GM20431 (cell line): ENCODE measurements at regions not wholly inside any gene's neighbourhood (a gene's known extent, or its start where the extent isn't known, plus 50 kb on each side); places are given as distances from the start of the nearest gene placed in this dataset.
"Not testable (repeated sequence)": the region's sequence is repeated elsewhere in the genome, so short reads cannot be mapped to it uniquely, and the experiment has no call there.

ENCODE experiments used
- in situ Hi-C: fragments of 300-500 bp; cut with MseI, MboI; formaldehyde crosslinking; loops from one replicate; pipeline ENCODE4 v1.15.0; 2020; ENCODE audit warnings: low sequenced_read_pairs; ENCODE audit not compliant: unreplicated experiment

DNA sequence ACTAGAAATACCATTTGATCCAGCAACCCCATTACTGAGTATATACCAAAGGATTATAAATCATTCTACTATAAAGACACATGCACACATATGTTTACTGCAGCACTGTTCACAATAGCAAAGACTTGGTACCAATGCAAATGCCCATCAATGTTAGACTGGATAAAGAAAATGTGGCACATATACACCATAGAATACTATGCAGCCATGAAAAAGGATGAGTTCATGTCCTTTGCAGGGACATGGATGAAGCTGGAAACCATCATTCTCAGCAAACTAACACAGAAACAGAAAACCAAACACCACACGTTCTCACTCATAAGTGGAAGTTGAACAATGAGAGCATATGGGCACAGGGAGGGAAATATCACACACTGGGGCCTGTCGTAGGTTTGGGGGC is 106.0 kb downstream of the SPATA18 start:
- in situ Hi-C loops = not testable (repeated sequence)

DNA sequence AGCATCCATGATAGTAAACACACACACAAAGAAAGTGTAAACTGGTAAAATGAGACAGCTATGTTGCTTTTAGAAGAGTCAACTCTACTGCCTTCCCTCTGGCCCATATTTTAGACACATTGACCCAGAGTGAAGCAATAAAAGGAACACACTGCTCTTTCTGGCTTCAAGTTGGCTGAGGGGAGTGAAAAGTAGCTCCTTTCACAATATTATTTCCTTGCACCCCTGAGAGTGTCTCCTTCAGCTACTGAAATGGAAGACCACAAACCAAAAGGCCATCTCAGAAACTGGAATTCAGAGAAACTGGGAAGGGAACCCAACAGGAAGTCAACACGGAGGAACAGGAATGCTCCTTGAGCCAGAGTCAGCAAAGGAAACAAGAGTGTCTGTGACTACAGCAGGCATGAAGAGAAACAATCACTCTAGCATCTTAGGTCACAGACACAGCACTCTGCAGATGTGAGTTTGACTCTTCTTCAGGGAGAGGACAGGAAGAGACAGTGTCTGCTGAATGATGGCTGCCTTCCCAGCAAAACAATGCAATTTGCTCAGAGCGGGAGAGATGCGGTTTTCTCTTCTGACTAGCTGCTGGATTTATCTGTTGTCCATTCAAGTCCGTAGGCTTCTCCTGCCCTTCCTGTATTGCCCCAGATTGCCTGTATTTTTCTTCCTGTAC is 106.7 kb downstream of the SPATA18 start:
- in situ Hi-C loops = no loop called here

- in situ Hi-C loops = no loop called here
Measured at GRCh38 chr4:52160859-52161258, 109.8 kb downstream of the SPATA18 start.

- in situ Hi-C loops = no loop called here
Measured at GRCh38 chr4:52164116-52164515, 113.0 kb downstream of the SPATA18 start.

GRCh38 chr4:52172166-52172565 is 121.1 kb downstream of the SPATA18 start:
- in situ Hi-C loops = no loop called here

DNA sequence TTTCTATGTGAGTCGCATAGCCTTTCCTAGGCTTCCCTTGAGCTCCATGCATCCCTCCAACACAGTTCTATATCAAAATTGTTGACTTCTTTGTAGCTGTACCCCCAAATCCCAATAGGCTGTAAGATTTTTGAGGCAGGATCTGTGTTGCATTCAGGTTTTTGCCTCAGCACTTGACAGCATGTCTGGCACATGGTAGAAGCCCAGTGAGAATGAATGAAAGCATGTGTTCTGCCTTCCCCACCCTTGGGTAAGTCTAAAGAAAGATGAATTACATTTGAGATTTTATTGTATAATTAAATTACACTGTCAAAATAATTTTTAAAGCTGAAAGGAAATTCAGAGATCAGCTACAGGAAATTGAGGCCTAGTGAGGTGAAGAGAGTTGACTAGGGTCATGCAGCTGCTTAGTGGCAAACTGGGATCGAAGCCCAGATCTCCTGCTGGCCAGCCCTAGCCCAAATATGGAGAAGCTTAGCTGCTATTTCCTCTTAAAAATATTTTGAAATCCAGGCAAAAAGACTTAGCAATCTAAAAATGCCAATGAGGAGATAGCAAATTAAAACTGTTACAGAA is 122.5 kb downstream of the SPATA18 start:
- in situ Hi-C loops = no loop called here

DNA sequence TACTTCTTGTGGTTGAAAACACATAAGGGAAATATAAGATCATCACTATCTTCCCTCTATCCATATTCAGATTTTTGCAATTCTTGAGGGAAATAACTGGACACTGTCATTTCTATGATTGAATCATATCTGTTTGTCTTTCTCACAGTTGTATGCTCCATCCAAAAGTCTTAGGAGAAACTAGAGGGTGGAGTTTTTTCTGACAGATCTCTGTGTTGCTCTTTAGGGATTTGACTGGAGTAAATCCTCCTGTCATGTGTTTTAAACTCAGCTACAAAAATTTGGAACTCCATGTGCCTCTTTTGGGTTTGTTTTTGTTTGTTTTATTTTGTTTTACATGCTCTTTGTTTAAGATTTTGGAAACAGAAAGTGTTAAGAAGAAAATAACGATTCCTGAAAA is 136.5 kb downstream of the SPATA18 start:
- in situ Hi-C loops = no loop called here

- in situ Hi-C loops = no loop called here
Measured at GRCh38 chr4:52192001-52192400, 140.9 kb downstream of the SPATA18 start.

DNA sequence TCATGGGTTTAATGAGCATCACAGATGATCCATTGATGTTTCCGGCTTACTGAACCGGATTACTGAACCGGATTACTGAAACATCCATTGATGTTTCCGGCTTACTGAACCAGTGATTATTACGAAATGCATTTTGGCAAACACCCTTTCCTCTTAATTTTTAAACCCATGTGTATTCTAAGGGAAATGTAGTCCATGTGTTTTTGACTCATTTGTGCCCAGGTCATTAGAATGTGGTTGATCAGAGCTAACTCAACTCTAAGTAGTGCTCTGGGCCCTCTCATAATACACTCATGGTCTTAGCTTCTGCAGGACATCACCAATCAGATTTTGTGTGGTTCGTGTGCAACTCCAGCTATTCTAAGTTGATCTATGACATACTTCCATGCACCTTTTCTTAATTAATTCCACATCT is 141.6 kb downstream of the SPATA18 start:
- in situ Hi-C loops = no loop called here

- in situ Hi-C loops = no loop called here
Measured at GRCh38 chr4:52195869-52196268, 144.8 kb downstream of the SPATA18 start.

GRCh38 chr4:52196606-52197130 is 145.6 kb downstream of the SPATA18 start:
- in situ Hi-C loops = no loop called here

- in situ Hi-C loops = no loop called here
Measured at GRCh38 chr4:52197306-52197705, 146.2 kb downstream of the SPATA18 start.

GRCh38 chr4:52198294-52198693 is 147.2 kb downstream of the SPATA18 start:
- in situ Hi-C loops = no loop called here

DNA sequence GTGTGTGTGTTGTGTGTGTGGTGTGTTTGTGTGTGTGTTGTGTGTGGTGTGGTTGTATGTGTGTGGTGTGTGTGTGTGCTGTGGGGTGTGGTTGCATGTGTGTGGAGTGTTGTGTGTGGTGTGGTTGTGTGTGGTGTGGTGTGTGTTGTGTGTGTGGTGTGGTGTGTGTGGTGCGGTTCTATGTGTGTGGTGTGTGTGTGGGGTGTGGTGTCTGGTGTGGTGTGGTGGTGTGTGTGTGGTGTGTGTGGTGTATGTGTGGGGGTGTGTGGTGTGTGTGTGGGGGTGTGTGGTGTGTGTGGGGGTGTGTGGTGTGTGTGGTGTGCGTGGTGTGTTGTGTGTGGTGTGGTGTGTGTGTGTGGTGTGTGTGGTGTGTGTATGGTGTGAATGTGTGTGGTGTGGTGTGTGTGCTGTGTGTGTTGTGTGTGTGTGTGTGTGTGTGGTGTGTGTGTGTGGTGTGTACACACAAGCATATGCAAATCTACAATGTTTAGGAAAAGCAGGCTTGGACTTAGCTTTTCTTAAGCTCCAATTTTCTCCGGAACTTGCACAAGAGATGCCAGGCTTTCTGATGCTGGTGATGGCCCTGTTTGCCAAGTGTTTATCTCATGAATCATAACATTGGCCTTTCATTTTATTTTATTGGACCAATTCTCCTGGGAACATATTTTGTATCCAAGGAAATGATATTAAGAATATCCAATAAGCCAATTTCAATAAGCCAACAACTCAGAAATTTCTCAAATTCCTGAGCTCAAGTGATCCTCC is 148.7 kb downstream of the SPATA18 start:
- in situ Hi-C loops = no loop called here

DNA sequence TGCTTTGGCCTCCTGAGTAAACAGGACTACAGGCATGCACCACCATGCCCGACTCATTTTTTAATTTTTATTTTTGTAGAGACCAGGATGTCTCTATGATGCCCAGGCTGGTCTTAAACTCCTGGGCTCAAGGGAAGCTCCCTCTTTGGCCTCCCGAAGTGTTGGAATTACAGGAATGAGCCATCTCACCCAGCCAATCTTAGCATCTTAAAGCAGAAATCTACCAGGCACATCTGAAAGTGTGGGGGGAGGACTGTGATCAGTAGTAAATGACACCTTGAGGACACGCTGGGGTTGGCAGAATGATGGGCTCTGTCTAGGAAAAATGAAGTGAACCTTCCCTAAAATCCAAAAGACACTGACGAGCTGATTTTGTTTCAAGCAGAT is 149.2 kb downstream of the SPATA18 start:
- in situ Hi-C loops = no loop called here

GRCh38 chr4:52201715-52202114 is 150.6 kb downstream of the SPATA18 start:
- in situ Hi-C loops = no loop called here

DNA sequence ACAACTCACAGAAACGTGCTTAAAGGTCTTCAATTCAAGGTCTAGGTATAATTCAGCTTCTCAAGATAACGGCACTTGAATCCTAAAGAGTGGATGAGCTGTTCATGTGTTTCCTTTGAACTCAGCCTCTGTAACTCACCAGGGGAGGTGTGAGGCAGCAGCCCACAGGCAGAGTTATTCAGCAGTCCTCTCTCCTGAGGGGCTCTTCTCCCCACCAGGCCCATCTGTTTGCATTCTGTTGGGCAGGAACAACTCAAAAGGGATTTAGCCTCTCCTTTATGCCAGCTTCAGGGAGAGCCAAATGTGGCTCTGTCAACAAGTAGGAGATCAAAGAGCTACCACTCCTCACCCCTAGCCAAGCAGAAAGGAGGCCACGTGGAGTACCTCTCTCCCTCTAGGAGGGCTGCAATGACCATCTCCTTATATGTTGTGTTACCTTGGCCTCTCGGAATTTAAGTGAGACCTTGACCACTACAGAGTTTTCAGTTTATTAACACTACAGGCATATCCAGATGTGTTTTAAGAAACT is 151.2 kb downstream of the SPATA18 start:
- in situ Hi-C loops = no loop called here

GRCh38 chr4:52202931-52203330 is 151.8 kb downstream of the SPATA18 start:
- in situ Hi-C loops = no loop called here

DNA sequence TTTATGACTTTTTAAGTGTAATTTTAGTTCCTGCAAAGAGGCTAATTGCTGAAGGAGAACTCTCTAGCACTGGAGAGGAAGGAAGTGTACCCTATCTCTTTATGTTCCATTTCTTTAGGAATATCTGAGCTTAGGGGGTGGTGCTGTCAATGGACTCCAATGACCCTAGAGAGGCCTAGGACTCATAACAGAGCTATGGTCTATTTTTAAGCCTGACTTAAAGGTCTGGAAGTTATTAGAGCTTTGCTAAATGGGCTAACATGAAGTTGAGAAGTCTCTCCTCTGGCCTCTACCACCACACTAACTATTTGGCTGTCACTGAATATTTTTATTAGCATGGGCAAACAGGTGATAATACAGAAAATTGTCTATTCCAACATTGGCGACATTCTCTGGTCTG is 152.2 kb downstream of the SPATA18 start:
- in situ Hi-C loops = no loop called here

- in situ Hi-C loops = no loop called here
Measured at GRCh38 chr4:52204921-52205320, 153.8 kb downstream of the SPATA18 start.

GRCh38 chr4:52207146-52207545 is 156.0 kb downstream of the SPATA18 start:
- in situ Hi-C loops = not testable (repeated sequence)
